Spleen (tissue), 11 donors: ENCODE measurements at regions not wholly inside any gene's neighbourhood (a gene's known extent, or its start where the extent isn't known, plus 50 kb on each side); places are given as distances from the start of the nearest gene placed in this dataset.

Experiments used
- DNase-seq: peaks from one replicate; pipeline ENCODE4 v3.0.0-alpha.2; 2020
- H3K27ac ChIP-seq, 8 donors: fragments of 200-600 bp; sonication (generic) in 7 of 8; 1 replicate in 4 of 8; 2 replicates in 4 of 8; pipeline versions ENCODE4 v1.5.0 to v1.8.0; 2016 to 2021; ENCODE audit warnings: inconsistent platforms in 4 of 8, mild to moderate bottlenecking in 4 of 8, moderate library complexity in 1 of 8
- H3K27me3 ChIP-seq, 7 donors: fragments of 200-600 bp; sonication (generic) in 6 of 7; replicated peaks in 1 of 7; 1 replicate in 4 of 7; 2 replicates in 3 of 7; pipeline versions ENCODE4 v1.5.0 to v1.8.0; 2016 to 2021; ENCODE audit warnings: inconsistent platforms in 3 of 7, mild to moderate bottlenecking in 1 of 7
- H3K36me3 ChIP-seq, 6 donors: fragments of 200-600 bp; sonication (generic) in 5 of 6; 1 replicate in 4 of 6; 2 replicates in 2 of 6; pipeline versions ENCODE4 v1.5.0 to v1.8.0; 2016 to 2021; ENCODE audit warnings: inconsistent platforms in 2 of 6
- H3K4me1 ChIP-seq, 6 donors: fragments of 200-600 bp; sonication (generic) in 5 of 6; 1 replicate in 3 of 6; 2 replicates in 3 of 6; pipeline versions ENCODE4 v1.5.0 to v1.8.0; 2016 to 2021; ENCODE audit warnings: inconsistent platforms in 3 of 6
- H3K4me3 ChIP-seq, 8 donors: fragments of 200-600 bp; sonication (generic) in 7 of 8; 1 replicate in 4 of 8; 2 replicates in 4 of 8; pipeline versions ENCODE4 v1.5.0 to v1.8.0; 2016 to 2021; ENCODE audit warnings: inconsistent platforms in 4 of 8, mild to moderate bottlenecking in 4 of 8, moderate library complexity in 2 of 8
- H3K9me3 ChIP-seq, 8 donors: fragments of 200-600 bp; sonication (generic) in 7 of 8; 1 replicate in 4 of 8; 2 replicates in 4 of 8; pipeline versions ENCODE4 v1.5.0 to v1.8.0; 2016 to 2021; ENCODE audit warnings: inconsistent platforms in 4 of 8
- CTCF ChIP-seq, 11 experiments: fragments of 200-600 bp in 7 of 11; fragments of 450-650 bp in 4 of 11; sonication (generic) in 4 of 11; IDR thresholded peaks in 8 of 11; conservative IDR thresholded peaks in 3 of 11; 1 replicate in 7 of 11; 2 replicates in 4 of 11; pipeline versions ENCODE4 v1.4.0 to v1.8.0; 2016 to 2021; ENCODE audit warnings: antibody characterized with exemption in 11 of 11, inconsistent platforms in 4 of 11, mild to moderate bottlenecking in 1 of 11
- POLR2A ChIP-seq, 3 donors: fragments of 450-650 bp; IDR thresholded peaks; one replicate each; pipeline ENCODE4 v1.5.1; 2017; ENCODE audit warnings: antibody characterized with exemption in 3 of 3, mild to moderate bottlenecking in 1 of 3
- POLR2AphosphoS5 ChIP-seq, 3 donors: sonication (generic); formaldehyde crosslinking; IDR thresholded peaks; one replicate each; pipeline ENCODE4 v1.5.1; 2017; ENCODE audit warnings: antibody characterized with exemption in 3 of 3
- WGBS, 5 donors: extraction: QIAGEN DNeasy Blood & Tissue Kit in 3 of 5; methylation state at CpG; one replicate each; pipeline versions ENCODE4 v1.1.5 to v1.1.7; 2013 to 2018; 5-methylcytosine and 5-hydroxymethylcytosine counted together
- intact Hi-C: fragments of 100-400 bp; cut with DNase I; formaldehyde crosslinking; loops from one replicate; pipeline ENCODE4 v1.15.0; 2023; ENCODE audit warnings: low total_unique reads
- donor health status: healthy with polysubstance abuse.
- donor health status: DM: no; HTN: no; CAD: no; lungs with moderate emphysema.
- donor health status: DM: no; HTN: no; CAD: no.
- donor health status: Bipolar disorder and iron deficiency.
- donor health status: healthy.
- donor health status: DM: no; HTN: no; CAD: no.
- donor health status: DM: yes; HTN: yes; CAD: no.

GRCh38 chr5:67426961-67427849 lies 230.6 kb upstream of the CD180 start:
- TF ChIP-seq CTCF (IDR thresholded peaks at IDR 0.05 in 8 of 11, conservative IDR thresholded peaks at IDR 0.05 in 3 of 11) (no peak), POLR2AphosphoS5 (IDR thresholded peaks at IDR 0.05) (no peak), POLR2A (IDR thresholded peaks at IDR 0.05) (no peak)
- WGBS, 5 donors = 78 to 93% (median 84%) methylated on average over 2 of the region's 2 CpGs
- H3K36me3 ChIP-seq = no peaks in the 10 kb centered on the region
- H3K27ac ChIP-seq = no peak overlapping the region
- DNase-seq = no peak
- H3K27me3 ChIP-seq = no peaks in the 10 kb centered on the region
- H3K4me1 ChIP-seq = no peaks in the 10 kb centered on the region
- no peak overlapping the region for H3K4me3 ChIP-seq
- intact Hi-C loops = no loop called here
- H3K9me3 ChIP-seq = no peaks in the 10 kb centered on the region

GRCh38 chr5:67425514-67425913 lies 228.9 kb upstream of the CD180 start:
- 89 to 100% (median 98%) methylated on average over 1 of the region's 1 CpG for WGBS, 5 donors
- Histone ChIP-seq H3K4me1 (no peaks in the 10 kb centered on the region), H3K27me3 (no peaks in the 10 kb centered on the region), H3K36me3 (no peaks in the 10 kb centered on the region), H3K9me3 (no peaks in the 10 kb centered on the region), H3K27ac (no peak overlapping the region), H3K4me3 (no peak overlapping the region)
- no peak for TF ChIP-seq POLR2A (IDR thresholded peaks at IDR 0.05)
- TF ChIP-seq POLR2AphosphoS5 (IDR thresholded peaks at IDR 0.05) = no peak
- TF ChIP-seq CTCF (IDR thresholded peaks at IDR 0.05 in 8 of 11, conservative IDR thresholded peaks at IDR 0.05 in 3 of 11) = no peak
- intact Hi-C loops = no loop called here
- DNase-seq = no peak

- no peak overlapping the region for H3K4me3 ChIP-seq
- no peak for DNase-seq
- no peaks in the 10 kb centered on the region for H3K9me3 ChIP-seq
- no peaks in the 10 kb centered on the region for H3K27me3 ChIP-seq
- intact Hi-C loops = no loop called here
- no peaks in the 10 kb centered on the region for H3K4me1 ChIP-seq
- WGBS, 5 donors = 55 to 77% (median 70%) methylated on average over 2 of the region's 2 CpGs
- no peak for TF ChIP-seq POLR2A (IDR thresholded peaks at IDR 0.05)
- TF ChIP-seq CTCF (IDR thresholded peaks at IDR 0.05 in 8 of 11, conservative IDR thresholded peaks at IDR 0.05 in 3 of 11) = no peak
- TF ChIP-seq POLR2AphosphoS5 (IDR thresholded peaks at IDR 0.05) = no peak
- no peak overlapping the region for H3K27ac ChIP-seq
- no peaks in the 10 kb centered on the region for H3K36me3 ChIP-seq
These were observed 221.2 kb upstream of the CD180 start for GRCh38 chr5:67417839-67418238.

GRCh38 chr5:67416986-67417385 lies 220.4 kb upstream of the CD180 start:
- Histone ChIP-seq H3K36me3 (no peaks in the 10 kb centered on the region), H3K4me1 (no peaks in the 10 kb centered on the region), H3K4me3 (no peak overlapping the region), H3K27ac (no peak overlapping the region), H3K27me3 (no peaks in the 10 kb centered on the region), H3K9me3 (no peaks in the 10 kb centered on the region)
- intact Hi-C loops = no loop called here
- no peak for DNase-seq
- TF ChIP-seq POLR2A (IDR thresholded peaks at IDR 0.05) = no peak
- TF ChIP-seq CTCF (IDR thresholded peaks at IDR 0.05 in 8 of 11, conservative IDR thresholded peaks at IDR 0.05 in 3 of 11) = no peak
- no peak for TF ChIP-seq POLR2AphosphoS5 (IDR thresholded peaks at IDR 0.05)
- 85 to 92% (median 87%) methylated on average over 2 of the region's 2 CpGs for WGBS, 5 donors
